ENCODE measurements at regions not wholly inside any gene's neighbourhood (a gene's known extent, or its start where the extent isn't known, plus 50 kb on each side); places are given as distances from the start of the nearest gene placed in this dataset.

DNA sequence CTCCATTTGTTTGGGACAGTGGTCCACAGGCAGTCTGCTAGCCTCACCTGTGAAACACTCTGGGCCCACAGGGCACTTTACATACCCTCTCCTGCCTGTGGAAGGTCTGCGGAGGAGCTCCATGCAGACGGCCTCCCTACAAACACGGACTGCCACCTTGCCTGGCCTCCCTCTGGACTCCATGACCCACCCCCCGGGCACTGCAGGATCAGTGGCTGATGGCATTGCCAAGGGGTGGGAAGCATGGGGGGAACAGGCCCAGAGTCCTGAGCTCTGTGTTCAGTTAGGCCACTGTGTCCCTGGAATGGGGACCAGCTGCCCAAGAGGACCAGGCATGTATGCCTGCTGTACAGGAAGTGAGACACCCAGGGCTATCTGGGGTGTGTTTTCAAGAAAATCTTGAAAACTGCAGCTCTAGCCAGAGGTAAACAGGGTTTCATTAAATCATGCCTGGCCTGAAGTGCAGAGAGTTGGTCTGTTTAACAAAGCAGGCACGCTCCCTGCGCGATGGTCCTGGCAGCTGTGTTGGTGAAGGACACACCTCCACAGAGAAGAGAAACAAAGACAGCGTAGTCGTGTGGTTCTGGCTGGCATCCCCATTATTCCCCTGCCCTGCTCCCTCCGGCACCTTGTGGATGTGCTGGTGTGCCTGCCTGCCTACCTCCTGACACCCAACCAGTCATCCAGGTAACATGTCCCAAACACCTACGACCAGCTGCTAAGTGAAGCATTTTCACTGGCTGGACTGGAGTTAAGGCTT, 470.8 kb upstream of the ZMIZ1 start:
- Histone ChIP-seq H3K27ac (ENCODE audit: low read depth, low read length) (no peak overlapping the region), H3K79me2 (ENCODE audit: insufficient read depth, low read length) (no peaks in the 10 kb centered on the region), H3K9ac (ENCODE audit: low read length) (no peak overlapping the region), H3K4me2 (ENCODE audit: low read length) (no peak overlapping the region), H3K9me2 (ENCODE audit: insufficient read depth) (no peaks in the 10 kb centered on the region), H4K20me1 (ENCODE audit: insufficient read depth) (no peaks in the 10 kb centered on the region), H3K36me3 (ENCODE audit: control insufficient read depth in 1 of 2, insufficient read depth in 2 of 2, low read length in 2 of 2) (no peaks in the 10 kb centered on the region), H3K27me3 (ENCODE audit: insufficient read depth, low read length) (peaks cover 23% of the 10 kb centered on the region; the same call in 1 of the 2 replicates), H3K9me3 (ENCODE audit: control insufficient read depth in 1 of 2, insufficient read depth in 1 of 2, low read depth in 1 of 2, low read length in 2 of 2) (no peaks in the 10 kb centered on the region), H3K4me1 (ENCODE audit: control insufficient read depth in 1 of 2, insufficient read depth in 2 of 2, low read length in 2 of 2) (no peaks in the 10 kb centered on the region), H2AFZ (ENCODE audit: low read depth, low read length, poor library complexity, severe bottlenecking) (no peak overlapping the region), H3K4me3 (replicated peaks in 1 of 2; ENCODE audit: low read depth in 1 of 2, low read length in 2 of 2) (no peak overlapping the region)
- no peak for TF ChIP-seq POLR2AphosphoS5 (IDR thresholded peaks at IDR 0.05; ENCODE audit: low read depth, low read length)
- TF ChIP-seq REST (IDR thresholded peaks at IDR 0.05; ENCODE audit: low read depth): no peak
- no peak for TF ChIP-seq ZBTB33 (IDR thresholded peaks at IDR 0.05; ENCODE audit: extremely low read depth, insufficient replicate concordance, low read length)
- TF ChIP-seq CBX3 (IDR thresholded peaks at IDR 0.05; ENCODE audit: low read depth): no peak
- TF ChIP-seq EGR1 (IDR thresholded peaks at IDR 0.05; ENCODE audit: low read depth): no peak
- no peak for TF ChIP-seq JUND (IDR thresholded peaks at IDR 0.05)
- no peak for TF ChIP-seq YY1 (IDR thresholded peaks at IDR 0.05; ENCODE audit: extremely low read depth, insufficient replicate concordance, low read depth, low read length)
- TF ChIP-seq RAD21 (IDR thresholded peaks at IDR 0.05; ENCODE audit: low read depth): no peak
- TF ChIP-seq SIN3A (IDR thresholded peaks at IDR 0.05; ENCODE audit: low read depth): no peak
- no peak for TF ChIP-seq TCF7L2 (IDR thresholded peaks at IDR 0.05; ENCODE audit: borderline replicate concordance, extremely low read depth, insufficient read depth, insufficient read length)
- TF ChIP-seq ZNF274 (IDR thresholded peaks at IDR 0.05; ENCODE audit: low read depth, low read length): no peak
- TF ChIP-seq EZH2 (IDR thresholded peaks at IDR 0.05): no peak
- no peak for DNase-seq (ENCODE audit: low read depth, low spot score)
- POLR2A ChIA-PET: no interaction called here
- RAD21 ChIA-PET (ENCODE audit: low non-redundant PET in 1 of 2, low total read pairs in 2 of 2, uncharacterized antibody in 2 of 2, unreplicated experiment in 2 of 2): no interaction called here
- BruUV-seq (replicated peaks): no TSS peak
- intact Hi-C loops (cut with micrococcal nuclease): no loop called here
- no peak for ATAC-seq
- CTCF ChIA-PET: no interaction called here

Measured in HCT116 (cell line).